HEK293T (cell line): ENCODE measurements at regions not wholly inside any gene's neighbourhood (a gene's known extent, or its start where the extent isn't known, plus 50 kb on each side); places are given as distances from the start of the nearest gene placed in this dataset.

Source experiments
- BHLHE40 ChIP-seq: fragments of 450-650 bp; IDR thresholded peaks from 2 replicates; pipeline ENCODE4 v1.6.1; 2016; ENCODE audit warnings: mild to moderate bottlenecking, moderate library complexity, borderline replicate concordance
- ELF4 ChIP-seq: fragments of 450-650 bp; IDR thresholded peaks from 2 replicates; pipeline ENCODE4 v1.6.1; 2017; ENCODE audit warnings: antibody characterized with exemption
- FOXA1 ChIP-seq: fragments of 450-650 bp; IDR thresholded peaks from 2 replicates; pipeline ENCODE4 v1.6.1; 2016; ENCODE audit warnings: mild to moderate bottlenecking
- FOXM1 ChIP-seq: fragments of 450-650 bp; IDR thresholded peaks from 2 replicates; pipeline ENCODE4 v1.6.1; 2017; ENCODE audit warnings: mild to moderate bottlenecking, borderline replicate concordance
- HDGF ChIP-seq: fragments of 450-650 bp; IDR thresholded peaks from 2 replicates; pipeline ENCODE4 v1.6.1; 2017; ENCODE audit warnings: antibody characterized with exemption, borderline replicate concordance
- L3MBTL2 ChIP-seq: fragments of 450-650 bp; conservative IDR thresholded peaks from 2 replicates; pipeline ENCODE4 v1.6.1; 2016; ENCODE audit warnings: mild to moderate bottlenecking
- NFRKB ChIP-seq: fragments of 450-650 bp; IDR thresholded peaks from 2 replicates; pipeline ENCODE4 v1.6.1; 2016; ENCODE audit warnings: mild to moderate bottlenecking, moderate library complexity
- PKNOX1 ChIP-seq: fragments of 450-650 bp; IDR thresholded peaks from 2 replicates; pipeline ENCODE4 v1.6.1; 2016
- SP1 ChIP-seq: fragments of 450-650 bp; IDR thresholded peaks from 2 replicates; pipeline ENCODE4 v1.6.1; 2017
- TARDBP ChIP-seq: fragments of 450-650 bp; IDR thresholded peaks from 2 replicates; pipeline ENCODE4 v1.6.1; 2016

GRCh38 chr11:91788764-91789163 is 435.9 kb upstream of the FAT3 start:
- no peak for TF ChIP-seq TARDBP
- no peak for TF ChIP-seq NFRKB
- TF ChIP-seq L3MBTL2, result no peak
- no peak for TF ChIP-seq FOXA1
- TF ChIP-seq ELF4, result no peak
- TF ChIP-seq PKNOX1, result no peak
- no peak for TF ChIP-seq FOXM1
- no peak for TF ChIP-seq BHLHE40
- no peak for TF ChIP-seq SP1
- TF ChIP-seq HDGF, result no peak
